H9 (cell line): ENCODE measurements at regions not wholly inside any gene's neighbourhood (a gene's known extent, or its start where the extent isn't known, plus 50 kb on each side); places are given as distances from the start of the nearest gene placed in this dataset.

Source experiments
- DNase-seq: peaks from one replicate; pipeline ENCODE4 v3.0.0-alpha.2; 2017
- H2AFZ ChIP-seq: one replicate; pipeline ENCODE4 v1.6.1; 2013; ENCODE audit warnings: mild to moderate bottlenecking, low read length, control low read depth, moderate library complexity
- H2AK5ac ChIP-seq: 2 replicates; pipeline ENCODE4 v1.6.1; 2013; ENCODE audit warnings: low read length, control low read depth, mixed read lengths; ENCODE audit not compliant: insufficient read length
- H2BK120ac ChIP-seq: one replicate; pipeline ENCODE4 v1.6.1; 2013; ENCODE audit warnings: low read depth, mild to moderate bottlenecking, low read length, control low read depth, inconsistent platforms; ENCODE audit not compliant: poor library complexity, severe bottlenecking
- H2BK12ac ChIP-seq: 2 replicates; pipeline ENCODE4 v1.6.1; 2013; ENCODE audit warnings: low read length, control low read depth, mixed read lengths, low read depth; ENCODE audit not compliant: insufficient read length
- H2BK15ac ChIP-seq: 2 replicates; pipeline ENCODE4 v1.6.1; 2013; ENCODE audit warnings: low read depth, low read length, control low read depth
- H2BK20ac ChIP-seq: one replicate; pipeline ENCODE4 v1.6.1; 2013; ENCODE audit warnings: low read depth, mild to moderate bottlenecking, low read length, control low read depth, inconsistent platforms; ENCODE audit not compliant: poor library complexity, severe bottlenecking
- H2BK5ac ChIP-seq: 2 replicates; pipeline ENCODE4 v1.6.1; 2013; ENCODE audit warnings: low read length, control low read depth, mixed read lengths; ENCODE audit not compliant: insufficient read length
- H3K14ac ChIP-seq: 2 replicates; pipeline ENCODE4 v1.6.1; 2013; ENCODE audit warnings: low read length, control low read depth; ENCODE audit not compliant: insufficient read depth
- H3K18ac ChIP-seq: 2 replicates; pipeline ENCODE4 v1.6.1; 2013; ENCODE audit warnings: low read depth, mild to moderate bottlenecking, mixed read lengths, low read length, control low read depth; ENCODE audit not compliant: insufficient read length
- H3K23ac ChIP-seq: 2 replicates; pipeline ENCODE4 v1.6.1; 2013; ENCODE audit warnings: low read length, control low read depth, mixed read lengths, low read depth; ENCODE audit not compliant: insufficient read length
- H3K23me2 ChIP-seq: 2 replicates; pipeline ENCODE4 v1.6.1; 2013; ENCODE audit warnings: low read depth, mild to moderate bottlenecking, mixed read lengths, low read length, control low read depth; ENCODE audit not compliant: insufficient read length, poor library complexity, severe bottlenecking
- H3K27ac ChIP-seq: 2 replicates; pipeline ENCODE4 v1.5.1; 2013; ENCODE audit warnings: low read length, control low read depth, mixed read lengths, low read depth; ENCODE audit not compliant: insufficient read length
- H3K27me3 ChIP-seq: 2 replicates; pipeline ENCODE4 v1.6.1; 2013; ENCODE audit warnings: low read length, control low read depth, inconsistent platforms; ENCODE audit not compliant: insufficient read depth
- H3K4ac ChIP-seq: 2 replicates; pipeline ENCODE4 v1.6.1; 2013; ENCODE audit warnings: low read depth, mild to moderate bottlenecking, control low read depth, inconsistent platforms, low read length, moderate library complexity
- H3K4me1 ChIP-seq: 2 replicates; pipeline ENCODE4 v1.6.1; 2013; ENCODE audit warnings: low read length, control low read depth, inconsistent platforms; ENCODE audit not compliant: insufficient read depth
- H3K4me2 ChIP-seq: 2 replicates; pipeline ENCODE4 v1.6.1; 2013; ENCODE audit warnings: low read length, control low read depth, mixed read lengths; ENCODE audit not compliant: insufficient read length, insufficient read depth
- H3K56ac ChIP-seq: 2 replicates; pipeline ENCODE4 v1.6.1; 2013; ENCODE audit warnings: low read depth, mild to moderate bottlenecking, mixed read lengths, low read length, control low read depth; ENCODE audit not compliant: insufficient read length
- H3K79me1 ChIP-seq: 2 replicates; pipeline ENCODE4 v1.6.1; 2013; ENCODE audit warnings: low read depth, mild to moderate bottlenecking, moderate library complexity, low read length, control low read depth, inconsistent platforms; ENCODE audit not compliant: insufficient read depth, poor library complexity, severe bottlenecking
- H3K79me2 ChIP-seq: 2 replicates; pipeline ENCODE4 v1.6.1; 2013; ENCODE audit warnings: low read length, control low read depth, inconsistent platforms; ENCODE audit not compliant: insufficient read depth
- H3K9ac ChIP-seq: 2 replicates; pipeline ENCODE4 v1.6.1; 2013; ENCODE audit warnings: low read length, control low read depth, mixed read lengths; ENCODE audit not compliant: insufficient read length; ENCODE audit errors: extremely low read depth
- H3K9me3 ChIP-seq: one replicate; pipeline ENCODE4 v1.6.1; 2013; ENCODE audit warnings: low read depth, low read length, inconsistent platforms; ENCODE audit not compliant: control insufficient read depth
- H3T11ph ChIP-seq: one replicate; pipeline ENCODE4 v1.6.1; 2013; ENCODE audit warnings: mild to moderate bottlenecking, low read length, control low read depth, inconsistent platforms
- H4K20me1 ChIP-seq: one replicate; pipeline ENCODE4 v1.6.1; 2013; ENCODE audit not compliant: control insufficient read depth, insufficient read length, insufficient read depth
- H4K5ac ChIP-seq: 2 replicates; pipeline ENCODE4 v1.6.1; 2013; ENCODE audit warnings: low read depth, mild to moderate bottlenecking, mixed read lengths, low read length, control low read depth; ENCODE audit not compliant: insufficient read length
- H4K8ac ChIP-seq: replicated peaks from 2 replicates; pipeline ENCODE4 v1.6.1; 2013; ENCODE audit warnings: low read length, control low read depth, mixed read lengths, low read depth; ENCODE audit not compliant: insufficient read length
- H4K91ac ChIP-seq: 2 replicates; pipeline ENCODE4 v1.6.1; 2013; ENCODE audit warnings: low read depth, mild to moderate bottlenecking, moderate library complexity, mixed read lengths, low read length, control low read depth; ENCODE audit not compliant: insufficient read length
- H3K27ac Mint-ChIP-seq, 3 experiments: 2 replicates in 2 of 3; 3 replicates in 1 of 3; pipeline ENCODE4 v1.8.0; 2020 to 2021; ENCODE audit warnings: mixed read lengths in 3 of 3, mild to moderate bottlenecking in 1 of 3, moderate library complexity in 1 of 3
- H3K27me3 Mint-ChIP-seq: 2 replicates; pipeline ENCODE4 v1.8.0; 2021; ENCODE audit warnings: low read depth, mild to moderate bottlenecking, moderate library complexity, mixed read lengths
- H3K36me3 Mint-ChIP-seq, 3 experiments: 2 replicates in 2 of 3; 3 replicates in 1 of 3; pipeline ENCODE4 v1.8.0; 2020 to 2021; ENCODE audit warnings: low read depth in 3 of 3, mixed read lengths in 3 of 3; ENCODE audit not compliant: insufficient read depth in 1 of 3
- H3K4me1 Mint-ChIP-seq, 2 experiments: 2 replicates each; pipeline ENCODE4 v1.8.0; 2020; ENCODE audit warnings: mixed read lengths in 2 of 2
- H3K4me3 Mint-ChIP-seq, 2 experiments: 2 replicates in 1 of 2; 3 replicates in 1 of 2; pipeline ENCODE4 v1.8.0; 2020 to 2021; ENCODE audit warnings: mild to moderate bottlenecking in 2 of 2, mixed read lengths in 2 of 2, moderate library complexity in 1 of 2
- H3K9me3 Mint-ChIP-seq, 2 experiments: 2 replicates in 1 of 2; 3 replicates in 1 of 2; pipeline ENCODE4 v1.8.0; 2020; ENCODE audit warnings: mild to moderate bottlenecking in 2 of 2, mixed read lengths in 2 of 2, moderate library complexity in 1 of 2
- WGBS: extraction: QIAGEN DNeasy Blood & Tissue Kit; methylation state at CpG from one replicate; pipeline ENCODE4 v1.1.7; 2013; ENCODE audit warnings: missing lambda C conversion rate, low lambda C conversion rate, mixed read lengths; ENCODE audit not compliant: insufficient read length; ENCODE audit errors: extremely low coverage; 5-methylcytosine and 5-hydroxymethylcytosine counted together
- TF ChIP-seq, protein P1 (sequence below): fragments of 200-600 bp; sonication (generic); conservative IDR thresholded peaks from 3 replicates; pipeline ENCODE4 v1.8.0; 2021; ENCODE audit warnings: antibody characterized with exemption, mild to moderate bottlenecking

DNA sequence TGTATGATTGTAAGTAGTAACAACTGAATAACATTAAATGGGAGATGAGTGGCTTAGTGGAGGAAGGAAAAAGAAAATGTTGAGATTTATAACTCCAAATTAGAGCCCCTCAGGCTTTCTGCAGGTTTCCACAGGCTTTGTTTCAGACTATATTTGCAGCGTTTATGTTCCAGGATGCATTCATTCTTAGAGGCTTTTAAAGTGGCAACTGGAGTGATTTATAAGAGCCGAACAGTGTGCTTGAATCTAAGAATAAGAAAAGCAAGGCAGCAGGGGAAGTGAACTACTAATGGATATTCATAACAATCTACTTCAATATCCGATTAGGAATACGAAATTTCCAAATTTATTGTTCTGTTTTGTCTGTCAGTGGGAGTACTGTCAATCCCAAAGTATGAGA lies 91.0 kb downstream of the UFM1 start:
- H3K27ac ChIP-seq, result no peak overlapping the region

More for the DNA sequence above, 91.0 kb downstream of the UFM1 start:
- H2AK5ac ChIP-seq, result no peak overlapping the region
- Mint-ChIP-seq H3K36me3 (no peaks in the 10 kb centered on the region), H3K27me3 (no peaks in the 10 kb centered on the region), H3K27ac (no peak overlapping the region), H3K4me3 (no peak overlapping the region), H3K4me1 (no peaks in the 10 kb centered on the region), H3K9me3 (no peaks in the 10 kb centered on the region)
- no peak overlapping the region for H4K8ac ChIP-seq
- no peak overlapping the region for H2BK120ac ChIP-seq
- H4K91ac ChIP-seq, result no peak overlapping the region
- no peaks in the 10 kb centered on the region for H3K4me1 ChIP-seq
- H4K20me1 ChIP-seq, result no peaks in the 10 kb centered on the region
- no peak overlapping the region for H2BK5ac ChIP-seq
- no peak overlapping the region for H2BK15ac ChIP-seq
- no peaks in the 10 kb centered on the region for H3K9me3 ChIP-seq
- H2BK12ac ChIP-seq, result no peak overlapping the region
- no peak for DNase-seq
- no peaks in the 10 kb centered on the region for H3K79me2 ChIP-seq
- H2BK20ac ChIP-seq, result no peak overlapping the region
- no peak overlapping the region for H3K56ac ChIP-seq
- H3K4me2 ChIP-seq, result no peak overlapping the region
- no peak overlapping the region for H4K5ac ChIP-seq
- TF ChIP-seq, protein P1, sequence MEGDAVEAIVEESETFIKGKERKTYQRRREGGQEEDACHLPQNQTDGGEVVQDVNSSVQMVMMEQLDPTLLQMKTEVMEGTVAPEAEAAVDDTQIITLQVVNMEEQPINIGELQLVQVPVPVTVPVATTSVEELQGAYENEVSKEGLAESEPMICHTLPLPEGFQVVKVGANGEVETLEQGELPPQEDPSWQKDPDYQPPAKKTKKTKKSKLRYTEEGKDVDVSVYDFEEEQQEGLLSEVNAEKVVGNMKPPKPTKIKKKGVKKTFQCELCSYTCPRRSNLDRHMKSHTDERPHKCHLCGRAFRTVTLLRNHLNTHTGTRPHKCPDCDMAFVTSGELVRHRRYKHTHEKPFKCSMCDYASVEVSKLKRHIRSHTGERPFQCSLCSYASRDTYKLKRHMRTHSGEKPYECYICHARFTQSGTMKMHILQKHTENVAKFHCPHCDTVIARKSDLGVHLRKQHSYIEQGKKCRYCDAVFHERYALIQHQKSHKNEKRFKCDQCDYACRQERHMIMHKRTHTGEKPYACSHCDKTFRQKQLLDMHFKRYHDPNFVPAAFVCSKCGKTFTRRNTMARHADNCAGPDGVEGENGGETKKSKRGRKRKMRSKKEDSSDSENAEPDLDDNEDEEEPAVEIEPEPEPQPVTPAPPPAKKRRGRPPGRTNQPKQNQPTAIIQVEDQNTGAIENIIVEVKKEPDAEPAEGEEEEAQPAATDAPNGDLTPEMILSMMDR, result no peak
- H3K23ac ChIP-seq, result no peak overlapping the region
- no peaks in the 10 kb centered on the region for H3K27me3 ChIP-seq
- H3K14ac ChIP-seq, result no peak overlapping the region
- no peak overlapping the region for H2AFZ ChIP-seq
- no peak overlapping the region for H3K9ac ChIP-seq
- H3K23me2 ChIP-seq, result no peaks in the 10 kb centered on the region
- H3T11ph ChIP-seq, result no peak overlapping the region
- no peak overlapping the region for H3K4ac ChIP-seq
- no CpG with 5 or more reads among the region's 4 CpGs for WGBS
- no peak overlapping the region for H3K18ac ChIP-seq
- no peaks in the 10 kb centered on the region for H3K79me1 ChIP-seq
